H9 (cell line): ENCODE measurements at regions not wholly inside any gene's neighbourhood (a gene's known extent, or its start where the extent isn't known, plus 50 kb on each side); places are given as distances from the start of the nearest gene placed in this dataset.

ENCODE experiments used
- DNase-seq: peaks from one replicate; pipeline ENCODE4 v3.0.0-alpha.2; 2017
- H2AFZ ChIP-seq: one replicate; pipeline ENCODE4 v1.6.1; 2013; ENCODE audit warnings: mild to moderate bottlenecking, low read length, control low read depth, moderate library complexity
- H2AK5ac ChIP-seq: 2 replicates; pipeline ENCODE4 v1.6.1; 2013; ENCODE audit warnings: low read length, control low read depth, mixed read lengths; ENCODE audit not compliant: insufficient read length
- H2BK120ac ChIP-seq: one replicate; pipeline ENCODE4 v1.6.1; 2013; ENCODE audit warnings: low read depth, mild to moderate bottlenecking, low read length, control low read depth, inconsistent platforms; ENCODE audit not compliant: poor library complexity, severe bottlenecking
- H2BK12ac ChIP-seq: 2 replicates; pipeline ENCODE4 v1.6.1; 2013; ENCODE audit warnings: low read length, control low read depth, mixed read lengths, low read depth; ENCODE audit not compliant: insufficient read length
- H2BK15ac ChIP-seq: 2 replicates; pipeline ENCODE4 v1.6.1; 2013; ENCODE audit warnings: low read depth, low read length, control low read depth
- H2BK20ac ChIP-seq: one replicate; pipeline ENCODE4 v1.6.1; 2013; ENCODE audit warnings: low read depth, mild to moderate bottlenecking, low read length, control low read depth, inconsistent platforms; ENCODE audit not compliant: poor library complexity, severe bottlenecking
- H2BK5ac ChIP-seq: 2 replicates; pipeline ENCODE4 v1.6.1; 2013; ENCODE audit warnings: low read length, control low read depth, mixed read lengths; ENCODE audit not compliant: insufficient read length
- H3K14ac ChIP-seq: 2 replicates; pipeline ENCODE4 v1.6.1; 2013; ENCODE audit warnings: low read length, control low read depth; ENCODE audit not compliant: insufficient read depth
- H3K18ac ChIP-seq: 2 replicates; pipeline ENCODE4 v1.6.1; 2013; ENCODE audit warnings: low read depth, mild to moderate bottlenecking, mixed read lengths, low read length, control low read depth; ENCODE audit not compliant: insufficient read length
- H3K23ac ChIP-seq: 2 replicates; pipeline ENCODE4 v1.6.1; 2013; ENCODE audit warnings: low read length, control low read depth, mixed read lengths, low read depth; ENCODE audit not compliant: insufficient read length
- H3K23me2 ChIP-seq: 2 replicates; pipeline ENCODE4 v1.6.1; 2013; ENCODE audit warnings: low read depth, mild to moderate bottlenecking, mixed read lengths, low read length, control low read depth; ENCODE audit not compliant: insufficient read length, poor library complexity, severe bottlenecking
- H3K27ac ChIP-seq: 2 replicates; pipeline ENCODE4 v1.5.1; 2013; ENCODE audit warnings: low read length, control low read depth, mixed read lengths, low read depth; ENCODE audit not compliant: insufficient read length
- H3K27me3 ChIP-seq: 2 replicates; pipeline ENCODE4 v1.6.1; 2013; ENCODE audit warnings: low read length, control low read depth, inconsistent platforms; ENCODE audit not compliant: insufficient read depth
- H3K4ac ChIP-seq: 2 replicates; pipeline ENCODE4 v1.6.1; 2013; ENCODE audit warnings: low read depth, mild to moderate bottlenecking, control low read depth, inconsistent platforms, low read length, moderate library complexity
- H3K4me1 ChIP-seq: 2 replicates; pipeline ENCODE4 v1.6.1; 2013; ENCODE audit warnings: low read length, control low read depth, inconsistent platforms; ENCODE audit not compliant: insufficient read depth
- H3K4me2 ChIP-seq: 2 replicates; pipeline ENCODE4 v1.6.1; 2013; ENCODE audit warnings: low read length, control low read depth, mixed read lengths; ENCODE audit not compliant: insufficient read length, insufficient read depth
- H3K56ac ChIP-seq: 2 replicates; pipeline ENCODE4 v1.6.1; 2013; ENCODE audit warnings: low read depth, mild to moderate bottlenecking, mixed read lengths, low read length, control low read depth; ENCODE audit not compliant: insufficient read length
- H3K79me1 ChIP-seq: 2 replicates; pipeline ENCODE4 v1.6.1; 2013; ENCODE audit warnings: low read depth, mild to moderate bottlenecking, moderate library complexity, low read length, control low read depth, inconsistent platforms; ENCODE audit not compliant: insufficient read depth, poor library complexity, severe bottlenecking
- H3K79me2 ChIP-seq: 2 replicates; pipeline ENCODE4 v1.6.1; 2013; ENCODE audit warnings: low read length, control low read depth, inconsistent platforms; ENCODE audit not compliant: insufficient read depth
- H3K9ac ChIP-seq: 2 replicates; pipeline ENCODE4 v1.6.1; 2013; ENCODE audit warnings: low read length, control low read depth, mixed read lengths; ENCODE audit not compliant: insufficient read length; ENCODE audit errors: extremely low read depth
- H3K9me3 ChIP-seq: one replicate; pipeline ENCODE4 v1.6.1; 2013; ENCODE audit warnings: low read depth, low read length, inconsistent platforms; ENCODE audit not compliant: control insufficient read depth
- H3T11ph ChIP-seq: one replicate; pipeline ENCODE4 v1.6.1; 2013; ENCODE audit warnings: mild to moderate bottlenecking, low read length, control low read depth, inconsistent platforms
- H4K20me1 ChIP-seq: one replicate; pipeline ENCODE4 v1.6.1; 2013; ENCODE audit not compliant: control insufficient read depth, insufficient read length, insufficient read depth
- H4K5ac ChIP-seq: 2 replicates; pipeline ENCODE4 v1.6.1; 2013; ENCODE audit warnings: low read depth, mild to moderate bottlenecking, mixed read lengths, low read length, control low read depth; ENCODE audit not compliant: insufficient read length
- H4K8ac ChIP-seq: replicated peaks from 2 replicates; pipeline ENCODE4 v1.6.1; 2013; ENCODE audit warnings: low read length, control low read depth, mixed read lengths, low read depth; ENCODE audit not compliant: insufficient read length
- H4K91ac ChIP-seq: 2 replicates; pipeline ENCODE4 v1.6.1; 2013; ENCODE audit warnings: low read depth, mild to moderate bottlenecking, moderate library complexity, mixed read lengths, low read length, control low read depth; ENCODE audit not compliant: insufficient read length
- H3K27ac Mint-ChIP-seq, 3 experiments: 2 replicates in 2 of 3; 3 replicates in 1 of 3; pipeline ENCODE4 v1.8.0; 2020 to 2021; ENCODE audit warnings: mixed read lengths in 3 of 3, mild to moderate bottlenecking in 1 of 3, moderate library complexity in 1 of 3
- H3K27me3 Mint-ChIP-seq: 2 replicates; pipeline ENCODE4 v1.8.0; 2021; ENCODE audit warnings: low read depth, mild to moderate bottlenecking, moderate library complexity, mixed read lengths
- H3K36me3 Mint-ChIP-seq, 3 experiments: 2 replicates in 2 of 3; 3 replicates in 1 of 3; pipeline ENCODE4 v1.8.0; 2020 to 2021; ENCODE audit warnings: low read depth in 3 of 3, mixed read lengths in 3 of 3; ENCODE audit not compliant: insufficient read depth in 1 of 3
- H3K4me1 Mint-ChIP-seq, 2 experiments: 2 replicates each; pipeline ENCODE4 v1.8.0; 2020; ENCODE audit warnings: mixed read lengths in 2 of 2
- H3K4me3 Mint-ChIP-seq, 2 experiments: 2 replicates in 1 of 2; 3 replicates in 1 of 2; pipeline ENCODE4 v1.8.0; 2020 to 2021; ENCODE audit warnings: mild to moderate bottlenecking in 2 of 2, mixed read lengths in 2 of 2, moderate library complexity in 1 of 2
- H3K9me3 Mint-ChIP-seq, 2 experiments: 2 replicates in 1 of 2; 3 replicates in 1 of 2; pipeline ENCODE4 v1.8.0; 2020; ENCODE audit warnings: mild to moderate bottlenecking in 2 of 2, mixed read lengths in 2 of 2, moderate library complexity in 1 of 2
- whole genome bisulfite sequencing: extraction: QIAGEN DNeasy Blood & Tissue Kit; methylation state at CpG from one replicate; pipeline ENCODE4 v1.1.7; 2013; ENCODE audit warnings: missing lambda C conversion rate, low lambda C conversion rate, mixed read lengths; ENCODE audit not compliant: insufficient read length; ENCODE audit errors: extremely low coverage; 5-methylcytosine and 5-hydroxymethylcytosine counted together
- TF ChIP-seq, protein P1 (sequence below): fragments of 200-600 bp; sonication (generic); conservative IDR thresholded peaks from 3 replicates; pipeline ENCODE4 v1.8.0; 2021; ENCODE audit warnings: antibody characterized with exemption, mild to moderate bottlenecking

DNA sequence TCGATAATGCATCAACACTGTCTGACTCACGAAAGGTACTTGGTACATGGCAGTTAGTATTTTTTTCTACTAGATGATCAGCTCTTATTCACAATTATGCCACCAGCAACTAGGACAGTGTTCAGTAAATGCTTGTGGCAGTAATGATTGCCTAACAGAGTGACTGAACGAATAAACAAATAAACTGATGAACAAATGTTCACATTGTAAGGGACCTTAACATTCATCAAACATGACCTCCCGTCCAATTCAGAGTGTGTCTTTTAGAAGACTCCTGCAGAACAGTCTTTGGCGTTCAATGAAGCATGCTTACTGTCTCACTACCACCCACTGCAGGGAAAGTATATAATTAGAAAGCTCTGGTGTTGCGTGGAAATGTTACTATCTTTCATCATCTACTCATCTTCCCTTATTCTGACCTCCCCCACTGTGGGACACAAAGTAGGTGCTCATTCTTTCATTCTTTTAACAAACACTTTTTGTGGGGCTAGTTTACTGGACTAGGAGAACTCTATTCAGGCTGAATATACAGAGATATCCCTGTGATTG lies 319.3 kb downstream of the RAB28 start:
- DNase-seq, result no peak
- H3T11ph ChIP-seq, result no peak overlapping the region
- no peak overlapping the region for H4K91ac ChIP-seq
- H3K18ac ChIP-seq, result no peak overlapping the region
- H3K9me3 ChIP-seq, result no peaks in the 10 kb centered on the region
- Mint-ChIP-seq H3K27ac (no peak overlapping the region), H3K4me1 (peaks cover 7 to 11% of the 10 kb centered on the region in 2 experiments), H3K36me3 (no peaks in the 10 kb centered on the region), H3K27me3 (no peaks in the 10 kb centered on the region; the same call in 1 of the 2 replicates), H3K9me3 (no peaks in the 10 kb centered on the region), H3K4me3 (no peak overlapping the region)
- no peak overlapping the region for H3K23ac ChIP-seq
- H3K79me1 ChIP-seq, result no peaks in the 10 kb centered on the region
- H2BK20ac ChIP-seq, result no peak overlapping the region
- no peak overlapping the region for H2AFZ ChIP-seq
- H3K27me3 ChIP-seq, result no peaks in the 10 kb centered on the region
- no peak overlapping the region for H3K4ac ChIP-seq
- TF ChIP-seq, protein P1, sequence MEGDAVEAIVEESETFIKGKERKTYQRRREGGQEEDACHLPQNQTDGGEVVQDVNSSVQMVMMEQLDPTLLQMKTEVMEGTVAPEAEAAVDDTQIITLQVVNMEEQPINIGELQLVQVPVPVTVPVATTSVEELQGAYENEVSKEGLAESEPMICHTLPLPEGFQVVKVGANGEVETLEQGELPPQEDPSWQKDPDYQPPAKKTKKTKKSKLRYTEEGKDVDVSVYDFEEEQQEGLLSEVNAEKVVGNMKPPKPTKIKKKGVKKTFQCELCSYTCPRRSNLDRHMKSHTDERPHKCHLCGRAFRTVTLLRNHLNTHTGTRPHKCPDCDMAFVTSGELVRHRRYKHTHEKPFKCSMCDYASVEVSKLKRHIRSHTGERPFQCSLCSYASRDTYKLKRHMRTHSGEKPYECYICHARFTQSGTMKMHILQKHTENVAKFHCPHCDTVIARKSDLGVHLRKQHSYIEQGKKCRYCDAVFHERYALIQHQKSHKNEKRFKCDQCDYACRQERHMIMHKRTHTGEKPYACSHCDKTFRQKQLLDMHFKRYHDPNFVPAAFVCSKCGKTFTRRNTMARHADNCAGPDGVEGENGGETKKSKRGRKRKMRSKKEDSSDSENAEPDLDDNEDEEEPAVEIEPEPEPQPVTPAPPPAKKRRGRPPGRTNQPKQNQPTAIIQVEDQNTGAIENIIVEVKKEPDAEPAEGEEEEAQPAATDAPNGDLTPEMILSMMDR, result no peak
- H2BK5ac ChIP-seq, result no peak overlapping the region
- H3K23me2 ChIP-seq, result no peaks in the 10 kb centered on the region
- no peak overlapping the region for H2BK12ac ChIP-seq
- H3K56ac ChIP-seq, result no peak overlapping the region
- no peak overlapping the region for H3K27ac ChIP-seq
- no peak overlapping the region for H2BK120ac ChIP-seq
- no peak overlapping the region for H3K9ac ChIP-seq
- no peak overlapping the region for H2AK5ac ChIP-seq
- no peak overlapping the region for H3K14ac ChIP-seq
- no peak overlapping the region for H2BK15ac ChIP-seq
- H3K79me2 ChIP-seq, result no peaks in the 10 kb centered on the region
- H3K4me2 ChIP-seq, result no peak overlapping the region
- no peak overlapping the region for H4K5ac ChIP-seq
- H4K8ac ChIP-seq, result no peak overlapping the region
- no peaks in the 10 kb centered on the region for H4K20me1 ChIP-seq
- H3K4me1 ChIP-seq, result peaks cover 3% of the 10 kb centered on the region
- WGBS, result no CpG with 5 or more reads among the region's 6 CpGs
